Muscle of leg (tissue), 3 donors: ENCODE measurements at regions not wholly inside any gene's neighbourhood (a gene's known extent, or its start where the extent isn't known, plus 50 kb on each side); places are given as distances from the start of the nearest gene placed in this dataset.

ENCODE experiments used
- DNase-seq: peaks from one replicate; pipeline ENCODE4 v3.0.0; 2013
- H3K27ac ChIP-seq: one replicate; pipeline ENCODE4 v1.5.1; 2013; ENCODE audit warnings: mild to moderate bottlenecking, low read length, control low read depth
- H3K27me3 ChIP-seq: one replicate; pipeline ENCODE4 v1.6.1; 2013; ENCODE audit warnings: low read length; ENCODE audit not compliant: control insufficient read depth, insufficient read depth
- H3K36me3 ChIP-seq: one replicate; pipeline ENCODE4 v1.6.1; 2013; ENCODE audit warnings: low read length; ENCODE audit not compliant: control insufficient read depth, insufficient read depth
- H3K4me1 ChIP-seq: one replicate; pipeline ENCODE4 v1.6.1; 2013; ENCODE audit warnings: low read length; ENCODE audit not compliant: control insufficient read depth, insufficient read depth
- H3K4me3 ChIP-seq: one replicate; pipeline ENCODE4 v1.5.1; 2013; ENCODE audit warnings: low read length, control low read depth
- H3K9me3 ChIP-seq: replicated peaks from 2 replicates; pipeline ENCODE4 v1.6.1; 2013; ENCODE audit warnings: low read depth, low read length; ENCODE audit not compliant: control insufficient read depth
- WGBS: methylation state at CpG from one replicate; pipeline ENCODE4 v1.1.5; 2013; ENCODE audit warnings: missing lambda C conversion rate; ENCODE audit not compliant: insufficient coverage; 5-methylcytosine and 5-hydroxymethylcytosine counted together

DNA sequence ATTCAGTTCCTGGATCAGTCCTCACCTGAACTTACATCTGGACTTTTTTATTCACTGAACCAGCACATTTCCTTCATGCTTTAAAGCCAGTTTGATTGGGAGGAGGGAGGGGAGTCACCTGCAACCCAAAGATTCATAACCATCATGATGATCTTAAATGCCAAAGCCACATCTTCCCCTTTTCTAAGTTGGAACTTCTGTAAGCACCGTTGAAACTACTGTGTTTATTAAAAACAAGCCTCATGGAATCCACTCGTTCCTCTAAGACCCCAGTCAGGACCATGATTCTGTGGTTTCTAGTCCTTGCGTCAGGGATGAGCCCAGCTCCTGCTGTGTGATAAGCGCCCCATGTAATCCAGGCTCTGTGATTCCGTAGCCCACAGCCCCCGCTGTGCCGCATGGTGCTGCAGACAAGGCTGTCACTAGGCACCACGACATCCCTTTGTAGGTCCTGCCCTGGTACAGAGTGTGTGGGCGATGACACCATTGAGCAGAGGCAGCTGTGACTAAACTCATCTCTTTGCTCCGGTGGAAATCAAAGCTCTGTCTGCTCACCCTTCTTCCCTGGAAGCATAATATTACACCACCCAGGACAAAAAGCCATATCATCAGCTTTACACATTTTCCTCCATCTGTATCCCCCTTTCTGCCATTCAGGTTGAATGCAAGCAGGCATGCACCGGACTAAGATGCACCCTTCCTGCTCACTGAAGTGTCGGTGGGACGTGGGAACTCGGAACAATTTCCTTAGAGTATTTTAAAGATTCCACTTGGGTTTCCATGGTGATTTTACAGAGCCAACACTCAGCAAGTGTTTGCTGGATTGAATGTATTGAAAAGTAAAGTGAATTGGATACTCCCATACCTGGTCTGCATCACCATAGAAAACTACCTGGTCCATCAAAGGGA, 132.0 kb upstream of the FSTL4 start:
- H3K9me3 ChIP-seq = no peaks in the 10 kb centered on the region
- no peaks in the 10 kb centered on the region for H3K27me3 ChIP-seq
- no peak for DNase-seq
- H3K36me3 ChIP-seq = no peaks in the 10 kb centered on the region
- no peak overlapping the region for H3K4me3 ChIP-seq
- WGBS = 67% methylated on average over 13 of the region's 14 CpGs
- no peak overlapping the region for H3K27ac ChIP-seq
- no peaks in the 10 kb centered on the region for H3K4me1 ChIP-seq

DNA sequence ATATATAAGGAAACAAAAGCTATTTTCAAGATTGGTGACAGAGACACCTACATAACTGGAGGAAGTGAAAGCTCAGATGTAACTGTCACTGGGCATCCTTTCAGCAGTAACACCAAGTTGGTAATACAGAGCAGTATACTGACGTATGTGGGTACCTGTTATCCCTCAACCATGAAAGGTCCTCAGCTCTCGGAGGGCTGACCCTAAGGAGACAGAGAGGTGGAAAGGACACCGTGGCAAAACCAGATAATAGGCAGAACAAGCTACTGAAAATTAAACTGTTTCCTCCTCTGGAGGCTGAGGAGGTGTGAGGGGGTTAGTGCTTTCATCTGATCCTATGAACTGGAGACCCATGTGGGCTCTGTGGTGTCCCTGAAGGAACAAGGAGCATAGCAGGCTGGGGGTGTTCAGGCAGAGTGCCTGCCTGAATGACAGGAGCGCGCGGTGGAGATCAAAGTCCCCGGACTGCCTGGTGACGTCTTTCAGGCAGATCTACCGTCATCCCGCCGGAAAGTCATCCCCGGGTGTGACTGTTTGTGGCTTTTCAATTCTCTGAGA, 130.2 kb upstream of the FSTL4 start:
- H3K27me3 ChIP-seq = no peaks in the 10 kb centered on the region
- no peaks in the 10 kb centered on the region for H3K4me1 ChIP-seq
- no peak overlapping the region for H3K4me3 ChIP-seq
- 80% methylated on average over 4 of the region's 12 CpGs for WGBS
- no peak for DNase-seq
- no peak overlapping the region for H3K27ac ChIP-seq
- H3K9me3 ChIP-seq = no peaks in the 10 kb centered on the region
- no peaks in the 10 kb centered on the region for H3K36me3 ChIP-seq

DNA sequence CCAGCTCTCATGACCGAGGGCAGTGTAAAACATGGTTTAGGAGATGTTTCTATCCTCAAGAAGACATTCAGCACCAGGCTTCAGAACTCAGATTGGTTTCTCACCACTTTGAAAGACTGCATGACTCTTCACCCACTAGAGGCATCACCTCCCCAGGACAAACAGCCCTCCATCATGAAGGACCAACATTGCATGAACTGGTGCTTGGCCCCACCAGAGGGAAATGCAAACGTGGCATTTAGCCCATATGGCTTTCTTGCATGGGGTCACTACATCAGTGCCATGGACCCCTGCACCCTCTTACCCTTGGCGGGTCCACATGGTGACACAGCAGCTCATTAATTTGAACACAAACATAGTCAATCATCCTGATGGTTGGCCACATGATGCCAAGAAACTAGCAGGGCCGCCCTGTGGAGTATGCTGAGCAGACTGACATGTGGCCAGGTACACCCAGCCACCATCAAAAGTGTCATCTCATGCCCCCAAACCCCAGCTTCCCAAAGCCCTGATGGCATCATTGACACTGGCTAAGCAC, 129.5 kb upstream of the FSTL4 start:
- Histone ChIP-seq H3K4me3 (no peak overlapping the region), H3K9me3 (no peaks in the 10 kb centered on the region), H3K27me3 (no peaks in the 10 kb centered on the region), H3K36me3 (no peaks in the 10 kb centered on the region), H3K27ac (no peak overlapping the region), H3K4me1 (no peaks in the 10 kb centered on the region)
- 70% methylated on average over 2 of the region's 4 CpGs for WGBS
- DNase-seq = no peak

DNA sequence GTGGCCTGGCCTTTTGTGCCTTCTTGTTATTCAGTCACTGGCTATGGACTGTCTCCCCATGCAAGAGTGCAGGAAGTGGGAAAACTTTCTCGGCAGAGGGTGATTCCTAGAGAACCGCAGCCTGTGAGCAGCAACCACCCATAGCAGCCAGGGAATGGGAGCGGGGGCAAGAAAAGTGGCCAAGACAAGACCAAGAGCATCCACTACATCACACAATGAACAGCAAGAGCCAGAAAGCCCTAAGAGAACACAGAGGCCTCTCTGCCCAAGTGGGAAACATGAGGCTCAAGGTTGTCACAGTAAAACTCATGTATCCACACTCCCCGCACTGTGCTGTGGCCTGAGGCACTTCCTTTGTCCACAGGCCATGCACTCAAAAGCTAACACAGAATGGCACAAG, 129.1 kb upstream of the FSTL4 start:
- no peaks in the 10 kb centered on the region for H3K36me3 ChIP-seq
- no peaks in the 10 kb centered on the region for H3K9me3 ChIP-seq
- no peaks in the 10 kb centered on the region for H3K27me3 ChIP-seq
- no peak overlapping the region for H3K27ac ChIP-seq
- DNase-seq = no peak
- no peak overlapping the region for H3K4me3 ChIP-seq
- WGBS = 100% methylated on average over 3 of the region's 4 CpGs
- H3K4me1 ChIP-seq = no peaks in the 10 kb centered on the region

DNA sequence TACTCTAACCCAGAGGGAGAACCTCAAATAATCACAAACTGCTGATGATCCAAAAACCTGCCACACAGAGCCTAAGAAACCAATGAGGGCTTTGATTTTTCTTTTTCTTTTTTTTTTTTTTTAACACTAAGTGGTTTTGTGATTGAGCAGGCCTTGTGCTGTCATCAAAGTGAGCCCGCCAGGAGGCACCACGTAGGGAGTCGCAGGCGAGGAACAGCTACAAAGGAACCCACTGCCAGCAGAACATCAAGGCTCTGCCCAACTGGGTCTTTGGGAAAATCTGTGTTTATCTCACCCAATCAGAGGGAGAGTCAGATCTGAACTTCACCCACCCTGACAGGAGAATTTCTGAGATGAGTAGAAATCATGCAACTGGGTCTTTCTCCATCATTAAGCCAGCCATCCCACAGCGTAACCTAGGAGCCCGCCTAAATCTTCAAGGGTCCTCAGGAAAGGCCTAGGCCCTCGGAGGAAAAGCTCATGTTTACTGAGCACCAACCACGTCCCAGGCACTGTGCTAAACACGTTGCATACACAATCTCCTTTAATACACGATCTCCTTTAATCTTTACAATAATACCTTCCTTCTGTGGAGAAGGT, 126.9 kb upstream of the FSTL4 start:
- H3K27me3 ChIP-seq = no peaks in the 10 kb centered on the region
- no peak overlapping the region for H3K4me3 ChIP-seq
- no peak for DNase-seq
- no peaks in the 10 kb centered on the region for H3K9me3 ChIP-seq
- WGBS = 90% methylated on average over 4 of the region's 10 CpGs
- H3K4me1 ChIP-seq = no peaks in the 10 kb centered on the region
- no peaks in the 10 kb centered on the region for H3K36me3 ChIP-seq
- H3K27ac ChIP-seq = no peak overlapping the region

DNA sequence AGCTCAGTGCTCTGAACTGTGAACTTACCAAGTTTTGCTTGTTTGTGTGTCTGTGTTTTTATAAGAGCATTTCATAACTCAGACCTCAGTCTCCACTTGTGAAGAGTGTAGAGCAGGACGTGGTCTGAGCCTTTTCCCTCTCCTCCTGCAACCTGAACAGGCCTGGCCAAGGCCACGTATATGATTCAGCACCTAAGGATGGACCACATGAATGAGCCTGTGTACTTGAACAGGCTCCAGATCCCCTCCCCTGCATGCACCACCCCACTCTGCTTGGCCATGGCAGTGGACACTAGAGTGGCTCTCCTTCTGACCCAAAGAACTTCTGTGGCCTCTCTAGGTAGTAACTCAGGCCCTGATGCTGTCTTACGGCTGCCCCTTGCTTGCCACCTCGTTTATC, 125.9 kb upstream of the FSTL4 start:
- Histone ChIP-seq H3K36me3 (no peaks in the 10 kb centered on the region), H3K9me3 (no peaks in the 10 kb centered on the region), H3K27me3 (no peaks in the 10 kb centered on the region), H3K4me3 (no peak overlapping the region), H3K27ac (no peak overlapping the region), H3K4me1 (no peaks in the 10 kb centered on the region)
- no peak for DNase-seq
- WGBS = 46% methylated on average over 3 of the region's 4 CpGs

DNA sequence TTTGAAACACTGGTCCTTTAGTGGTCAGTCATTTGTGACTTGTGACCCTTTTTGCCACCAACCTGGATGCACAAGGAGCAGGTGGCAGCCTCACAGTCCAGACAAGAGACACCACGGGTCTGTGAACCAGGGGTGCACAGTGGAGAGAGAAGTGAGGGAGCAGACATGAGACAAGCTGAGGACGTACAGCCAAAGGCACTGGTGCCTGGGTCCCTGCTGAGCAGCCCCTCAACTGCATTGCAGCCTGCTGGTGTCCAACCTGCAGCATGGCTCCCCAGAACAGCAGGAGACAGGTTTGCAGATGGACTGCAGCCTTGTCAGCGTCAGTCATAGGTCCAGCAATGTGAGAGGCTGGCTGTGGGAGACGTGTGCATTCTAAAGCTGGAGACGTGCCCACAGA, 124.2 kb upstream of the FSTL4 start:
- H3K36me3 ChIP-seq = no peaks in the 10 kb centered on the region
- no peak overlapping the region for H3K27ac ChIP-seq
- no peaks in the 10 kb centered on the region for H3K4me1 ChIP-seq
- no peaks in the 10 kb centered on the region for H3K27me3 ChIP-seq
- H3K4me3 ChIP-seq = no peak overlapping the region
- 42% methylated on average over 3 of the region's 5 CpGs for WGBS
- no peak for DNase-seq
- no peaks in the 10 kb centered on the region for H3K9me3 ChIP-seq

DNA sequence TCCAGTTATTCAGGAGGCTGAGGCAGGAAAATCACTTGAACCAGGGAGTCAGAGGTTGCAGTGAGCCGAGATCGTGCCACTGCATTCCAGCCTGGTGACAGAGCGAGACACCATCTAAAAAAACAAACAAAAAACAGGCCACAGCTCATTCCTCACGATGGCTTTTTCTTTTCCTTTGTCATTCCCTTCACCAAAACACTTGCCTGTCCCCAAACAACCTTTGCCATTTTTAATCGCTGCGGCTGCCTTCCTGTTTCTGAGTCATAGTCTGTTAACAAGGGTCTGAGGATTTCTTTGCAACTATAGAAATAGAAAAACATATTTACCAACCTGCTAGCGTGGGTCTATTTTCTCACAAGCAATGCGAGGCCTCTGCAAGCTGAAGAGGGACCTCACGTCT, 123.0 kb upstream of the FSTL4 start:
- H3K27ac ChIP-seq = no peak overlapping the region
- H3K4me3 ChIP-seq = no peak overlapping the region
- 58% methylated on average over 4 of the region's 9 CpGs for WGBS
- DNase-seq = no peak
- peaks cover 2% of the 10 kb centered on the region for H3K27me3 ChIP-seq
- H3K4me1 ChIP-seq = no peaks in the 10 kb centered on the region
- no peaks in the 10 kb centered on the region for H3K36me3 ChIP-seq
- peaks cover 3% of the 10 kb centered on the region for H3K9me3 ChIP-seq

DNA sequence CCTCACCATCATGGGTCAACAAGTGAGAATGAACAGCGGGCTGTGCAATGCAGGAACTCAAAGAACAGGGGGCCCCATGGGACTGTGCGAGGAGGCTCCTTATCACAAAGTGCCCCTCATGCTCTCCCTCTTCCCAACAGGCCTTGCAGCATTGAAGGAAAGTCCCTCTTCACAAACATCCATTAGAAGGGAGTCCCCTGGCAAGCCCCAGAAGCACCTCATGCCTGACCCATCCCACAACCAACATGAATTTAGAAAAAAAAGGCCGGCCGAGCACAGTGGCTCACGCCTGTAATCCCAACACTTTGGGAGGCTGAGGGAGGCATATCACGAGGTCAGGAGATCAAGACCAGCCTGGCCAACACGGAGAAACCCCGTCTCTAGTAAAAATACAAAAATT, 122.6 kb upstream of the FSTL4 start:
- 87% methylated on average over 4 of the region's 8 CpGs for WGBS
- Histone ChIP-seq H3K27me3 (peaks cover 2% of the 10 kb centered on the region), H3K36me3 (no peaks in the 10 kb centered on the region), H3K4me1 (no peaks in the 10 kb centered on the region), H3K27ac (no peak overlapping the region), H3K9me3 (peaks cover 6% of the 10 kb centered on the region), H3K4me3 (no peak overlapping the region)
- no peak for DNase-seq

DNA sequence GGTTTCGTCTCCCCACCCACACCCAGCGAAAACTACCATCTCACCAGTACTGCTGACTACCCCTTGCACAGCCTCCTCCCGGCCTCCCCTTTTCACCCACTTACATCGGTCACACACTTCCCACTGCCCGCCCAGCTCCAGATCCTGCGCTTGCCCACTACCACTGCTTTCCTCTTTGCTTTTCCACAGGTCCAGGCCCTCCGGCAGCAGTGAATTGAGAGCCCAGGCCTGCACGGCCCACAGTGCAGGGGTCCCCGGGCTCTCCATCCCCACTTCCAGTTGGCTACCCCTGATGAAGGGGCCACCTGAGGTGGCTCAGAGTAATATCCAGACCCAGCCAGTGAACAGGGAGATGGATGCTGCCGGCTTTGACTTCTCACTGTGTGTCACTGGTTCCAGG, 120.2 kb upstream of the FSTL4 start:
- Histone ChIP-seq H3K27me3 (peaks cover 2% of the 10 kb centered on the region), H3K9me3 (peaks cover 6% of the 10 kb centered on the region), H3K36me3 (no peaks in the 10 kb centered on the region), H3K4me3 (no peak overlapping the region), H3K4me1 (no peaks in the 10 kb centered on the region), H3K27ac (no peak overlapping the region)
- WGBS = 90% methylated on average over 10 of the region's 10 CpGs
- no peak for DNase-seq
